ENCODE measurements at regions not wholly inside any gene's neighbourhood (a gene's known extent, or its start where the extent isn't known, plus 50 kb on each side); places are given as distances from the start of the nearest gene placed in this dataset.

- intact Hi-C loops (cut with DNase I): no loop called here
- Histone ChIP-seq H3K36me3 (replicated peaks in 1 of 2; ENCODE audit: insufficient read depth in 1 of 2, low read depth in 2 of 2) (no peaks in the 10 kb centered on the region), H3K27ac (no peak overlapping the region), H3K9me3 (no peaks in the 10 kb centered on the region), H3K4me3 (no peak overlapping the region), H3K27me3 (no peaks in the 10 kb centered on the region), H3K4me1 (no peaks in the 10 kb centered on the region)
- TF ChIP-seq POLR2A (IDR thresholded peaks at IDR 0.05): no peak
- ATAC-seq (no peak), DNase-seq (no peak)
- WGBS, 2 donors: 56 to 60% methylated on average over 3 of the region's 3 CpGs
Measured at GRCh38 chr4:15368856-15369255, 59.0 kb upstream of the C1QTNF7 start.

DNA sequence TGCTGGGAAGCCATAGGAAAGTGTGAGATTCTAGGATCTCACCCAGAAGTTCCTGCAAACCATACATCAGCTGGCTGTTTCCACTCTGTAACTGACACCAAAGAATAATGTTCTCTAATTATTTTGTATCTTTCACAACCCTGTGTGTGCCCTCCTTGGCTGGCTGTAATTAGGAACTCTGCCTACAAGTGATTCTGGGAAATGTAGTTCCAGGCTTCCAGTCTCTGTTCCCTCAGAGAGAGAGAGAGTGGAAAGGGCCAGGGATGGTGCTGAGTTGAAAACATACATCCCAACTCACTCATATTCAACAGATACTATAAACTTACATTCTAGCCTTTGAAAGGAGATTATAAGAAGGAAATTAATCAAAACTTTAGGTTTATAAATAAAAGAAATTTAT, 57.5 kb upstream of the C1QTNF7 start:
- Histone ChIP-seq H3K4me1 (no peaks in the 10 kb centered on the region), H3K27ac (no peak overlapping the region), H3K9me3 (no peaks in the 10 kb centered on the region), H3K36me3 (replicated peaks in 1 of 2; ENCODE audit: insufficient read depth in 1 of 2, low read depth in 2 of 2) (no peaks in the 10 kb centered on the region), H3K4me3 (no peak overlapping the region), H3K27me3 (no peaks in the 10 kb centered on the region)
- DNase-seq: no peak
- no peak for ATAC-seq
- intact Hi-C loops (cut with DNase I): no loop called here
- TF ChIP-seq POLR2A (IDR thresholded peaks at IDR 0.05): no peak
- TF ChIP-seq, protein P1, sequence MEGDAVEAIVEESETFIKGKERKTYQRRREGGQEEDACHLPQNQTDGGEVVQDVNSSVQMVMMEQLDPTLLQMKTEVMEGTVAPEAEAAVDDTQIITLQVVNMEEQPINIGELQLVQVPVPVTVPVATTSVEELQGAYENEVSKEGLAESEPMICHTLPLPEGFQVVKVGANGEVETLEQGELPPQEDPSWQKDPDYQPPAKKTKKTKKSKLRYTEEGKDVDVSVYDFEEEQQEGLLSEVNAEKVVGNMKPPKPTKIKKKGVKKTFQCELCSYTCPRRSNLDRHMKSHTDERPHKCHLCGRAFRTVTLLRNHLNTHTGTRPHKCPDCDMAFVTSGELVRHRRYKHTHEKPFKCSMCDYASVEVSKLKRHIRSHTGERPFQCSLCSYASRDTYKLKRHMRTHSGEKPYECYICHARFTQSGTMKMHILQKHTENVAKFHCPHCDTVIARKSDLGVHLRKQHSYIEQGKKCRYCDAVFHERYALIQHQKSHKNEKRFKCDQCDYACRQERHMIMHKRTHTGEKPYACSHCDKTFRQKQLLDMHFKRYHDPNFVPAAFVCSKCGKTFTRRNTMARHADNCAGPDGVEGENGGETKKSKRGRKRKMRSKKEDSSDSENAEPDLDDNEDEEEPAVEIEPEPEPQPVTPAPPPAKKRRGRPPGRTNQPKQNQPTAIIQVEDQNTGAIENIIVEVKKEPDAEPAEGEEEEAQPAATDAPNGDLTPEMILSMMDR (IDR thresholded peaks at IDR 0.05): no peak

DNA sequence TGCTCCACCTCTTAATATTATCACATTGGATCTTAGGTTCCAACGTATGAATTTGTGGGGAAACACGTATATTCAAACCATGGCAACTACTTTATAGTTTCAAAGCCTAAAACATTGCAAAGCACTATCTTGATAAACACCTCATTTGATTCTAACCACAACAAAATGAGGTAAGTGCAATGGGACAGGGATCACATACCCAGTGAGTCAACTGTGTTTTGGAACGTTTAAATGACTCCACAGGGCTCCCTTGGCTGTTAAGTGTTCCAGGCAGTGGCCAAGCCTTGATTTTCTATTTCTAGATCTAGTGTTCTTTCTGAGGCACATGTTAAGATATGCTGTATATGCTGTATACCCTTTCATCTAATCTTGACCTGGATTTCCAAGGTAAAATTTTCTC, 54.5 kb upstream of the C1QTNF7 start:
- Histone ChIP-seq H3K4me3 (no peak overlapping the region), H3K36me3 (replicated peaks in 1 of 2; ENCODE audit: insufficient read depth in 1 of 2, low read depth in 2 of 2) (no peaks in the 10 kb centered on the region), H3K9me3 (no peaks in the 10 kb centered on the region), H3K27me3 (no peaks in the 10 kb centered on the region), H3K27ac (no peak overlapping the region), H3K4me1 (no peaks in the 10 kb centered on the region)
- intact Hi-C loops (cut with DNase I): no loop called here
- ATAC-seq (no peak), DNase-seq (no peak)
- whole genome bisulfite sequencing, 2 donors: 68 to 74% methylated on average over 3 of the region's 3 CpGs
- no peak for TF ChIP-seq POLR2A (IDR thresholded peaks at IDR 0.05)
- TF ChIP-seq, protein P1 (IDR thresholded peaks at IDR 0.05): no peak

- Histone ChIP-seq H3K27me3 (no peaks in the 10 kb centered on the region), H3K9me3 (no peaks in the 10 kb centered on the region), H3K36me3 (replicated peaks in 1 of 2; ENCODE audit: insufficient read depth in 1 of 2, low read depth in 2 of 2) (no peaks in the 10 kb centered on the region), H3K4me3 (no peak overlapping the region), H3K4me1 (no peaks in the 10 kb centered on the region), H3K27ac (no peak overlapping the region)
- ATAC-seq (no peak), DNase-seq (no peak)
- intact Hi-C loops (cut with DNase I): no loop called here
- TF ChIP-seq, protein P1 (IDR thresholded peaks at IDR 0.05): no peak
- TF ChIP-seq POLR2A (IDR thresholded peaks at IDR 0.05): no peak
- WGBS, 2 donors: 53 to 55% methylated on average over 8 of the region's 8 CpGs
Measured at GRCh38 chr4:15374656-15375055, 53.2 kb upstream of the C1QTNF7 start.

DNA sequence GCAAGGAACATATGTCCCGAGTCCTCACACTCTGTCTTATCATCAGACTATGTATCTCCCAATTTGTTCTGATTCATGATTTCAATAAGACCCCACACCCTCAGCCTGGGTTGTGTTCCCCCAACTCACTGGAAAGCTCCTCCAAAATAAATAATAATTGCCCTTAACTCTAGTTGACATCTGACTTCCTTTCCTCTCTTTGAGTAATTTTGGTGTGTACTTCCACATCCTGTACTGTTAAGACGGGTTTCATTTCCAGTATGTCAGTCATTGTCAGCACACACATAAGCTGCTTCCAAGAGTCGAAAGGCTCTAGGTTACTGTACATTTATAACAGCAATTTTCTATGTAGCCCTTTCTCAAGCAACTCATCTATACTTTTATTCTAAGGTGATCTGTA, 52.2 kb upstream of the C1QTNF7 start:
- H3K27ac ChIP-seq: no peak overlapping the region

More for the DNA sequence above, 52.2 kb upstream of the C1QTNF7 start:
- ATAC-seq: no peak
- no peaks in the 10 kb centered on the region for H3K27me3 ChIP-seq
- DNase-seq: no peak
- intact Hi-C loops (cut with DNase I): no loop called here
- no peaks in the 10 kb centered on the region for H3K4me1 ChIP-seq
- no peak for TF ChIP-seq POLR2A (IDR thresholded peaks at IDR 0.05)
- TF ChIP-seq, protein P1 (IDR thresholded peaks at IDR 0.05): no peak
- WGBS, 2 donors: 54 to 66% methylated on average over 3 of the region's 3 CpGs
- H3K9me3 ChIP-seq: no peaks in the 10 kb centered on the region
- H3K36me3 ChIP-seq (replicated peaks in 1 of 2; ENCODE audit: insufficient read depth in 1 of 2, low read depth in 2 of 2): no peaks in the 10 kb centered on the region
- no peak overlapping the region for H3K4me3 ChIP-seq

Measured in body of pancreas (tissue), 4 donors.